Astrocyte of the hippocampus (primary cell): ENCODE measurements at regions not wholly inside any gene's neighbourhood (a gene's known extent, or its start where the extent isn't known, plus 50 kb on each side); places are given as distances from the start of the nearest gene placed in this dataset.

ENCODE experiments used
- DNase-seq: peaks from one replicate; pipeline ENCODE4 v3.0.0; 2011; ENCODE audit warnings: low read depth, low spot score

DNA sequence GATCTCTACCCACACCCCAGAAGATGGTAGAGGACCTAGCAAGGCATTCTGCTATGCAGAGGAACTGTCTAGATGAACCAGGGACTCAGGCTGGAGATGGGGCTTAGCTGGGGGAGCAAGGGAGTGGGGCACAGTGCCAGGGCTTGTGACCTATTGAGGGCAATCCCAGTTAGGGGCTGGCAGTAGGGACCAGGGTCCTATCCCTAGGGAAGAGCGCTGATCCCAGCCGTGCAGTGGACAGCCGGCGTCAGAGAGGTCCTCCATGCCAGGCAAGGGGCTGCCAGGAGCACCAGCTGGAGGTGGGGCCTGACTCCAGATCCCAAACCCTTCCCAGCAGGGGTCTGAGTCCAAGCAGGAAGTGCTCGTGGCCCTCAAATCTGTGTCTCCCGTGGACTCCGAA is 52.7 kb upstream of the NEURL1B start:
- DNase-seq, result no peak

DNA sequence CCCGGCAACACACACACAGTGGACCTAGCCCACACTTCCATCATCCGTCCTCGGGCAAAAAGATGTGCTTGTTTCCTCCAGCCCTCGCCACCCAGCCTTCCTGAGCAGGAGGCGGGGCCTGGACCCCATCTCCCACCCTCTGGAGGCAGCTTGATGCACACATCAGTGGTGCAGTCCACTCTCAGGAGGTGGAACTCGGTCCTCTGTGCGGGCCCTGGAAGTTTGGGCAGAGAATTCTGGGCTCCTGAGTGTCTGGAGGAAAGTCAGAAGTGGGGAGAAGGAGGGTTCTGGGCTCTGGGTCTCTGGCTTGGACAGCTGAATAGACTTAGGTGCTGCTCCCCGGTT is 54.0 kb upstream of the NEURL1B start:
- DNase-seq, result no peak

DNA sequence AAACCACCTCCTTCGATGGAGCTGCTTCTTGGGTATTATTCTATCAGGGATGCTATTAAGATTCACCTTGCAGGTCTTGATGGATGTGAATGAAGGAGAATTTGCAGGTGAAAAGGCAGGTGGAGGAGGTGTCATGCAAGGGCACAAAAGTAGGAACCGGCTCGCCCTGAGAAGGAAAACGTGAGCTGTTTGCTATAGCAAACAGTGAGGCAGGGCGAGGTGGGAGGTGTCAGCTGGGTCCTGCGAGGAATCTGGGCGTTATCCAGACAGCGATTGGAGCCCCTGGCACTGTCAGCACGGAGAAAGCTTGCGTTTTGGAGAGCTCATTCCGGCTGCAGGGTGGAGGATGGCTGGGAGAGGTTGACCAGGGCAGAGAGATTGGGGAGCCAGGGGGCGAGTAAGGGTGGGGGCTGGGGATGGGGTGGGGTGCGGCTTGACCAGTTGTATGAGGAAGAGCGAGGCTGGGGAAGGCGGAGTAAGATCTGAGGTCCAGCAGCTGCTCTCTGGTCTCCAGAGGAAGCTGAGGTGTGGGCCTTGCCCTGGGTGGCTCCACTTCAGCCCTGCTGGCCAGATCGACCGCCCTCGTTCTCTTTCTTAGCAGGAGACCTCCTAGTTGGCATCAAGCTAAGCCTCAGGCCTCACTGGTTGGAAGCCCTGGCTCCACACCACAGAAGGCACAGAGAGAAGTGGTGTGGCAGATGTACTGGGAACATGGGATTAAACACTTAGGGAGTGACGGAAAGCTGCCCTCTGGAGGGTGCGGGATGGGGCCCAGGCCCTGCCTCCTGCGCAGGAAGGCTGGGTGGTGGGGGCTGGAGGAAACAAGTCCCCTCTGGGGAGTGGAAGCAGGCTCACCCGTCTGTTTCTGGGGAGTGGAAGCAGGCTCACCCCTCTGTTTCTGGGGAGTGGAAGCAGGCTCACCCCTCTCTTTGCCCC is 54.7 kb upstream of the NEURL1B start:
- DNase-seq, result no peak

DNA sequence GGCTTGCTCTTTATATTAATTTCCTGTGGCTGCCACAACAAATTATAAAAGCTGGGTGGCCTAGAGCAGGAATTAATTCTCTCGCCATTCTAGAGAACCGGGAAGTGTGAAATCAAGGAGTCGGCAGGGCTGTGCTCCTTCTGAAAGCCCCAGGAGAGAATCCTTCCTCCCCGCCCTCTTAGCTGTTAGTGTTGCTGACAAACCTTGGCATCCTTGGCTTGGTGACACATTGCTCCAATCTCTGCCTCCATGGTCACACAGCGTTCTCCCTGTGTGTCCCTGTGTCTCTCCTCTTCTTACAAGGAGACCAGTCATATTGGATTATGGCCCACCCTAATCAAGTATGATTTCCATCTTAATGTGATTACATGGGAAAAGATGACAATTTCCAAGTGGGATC is 55.9 kb upstream of the NEURL1B start:
- DNase-seq, result no peak

DNA sequence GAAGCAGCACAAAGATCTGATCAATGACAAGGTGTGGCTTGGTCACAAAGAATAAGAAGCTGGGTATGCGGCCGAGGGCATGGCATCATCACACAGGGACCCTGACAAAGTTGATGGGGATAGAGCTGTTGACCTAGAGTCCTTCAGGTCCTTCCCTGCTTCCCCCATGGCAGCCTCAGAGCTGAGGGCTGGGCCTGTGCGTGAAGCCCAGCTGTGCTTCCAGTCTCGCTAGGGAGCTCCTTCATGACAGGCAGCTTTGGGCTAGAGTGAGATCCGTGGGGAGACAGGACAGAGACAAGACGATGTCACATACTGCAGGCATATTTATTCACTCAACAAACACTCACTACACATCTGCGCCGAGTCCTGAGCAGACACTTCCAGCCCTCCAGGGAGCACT is 56.4 kb upstream of the NEURL1B start:
- DNase-seq, result no peak

DNA sequence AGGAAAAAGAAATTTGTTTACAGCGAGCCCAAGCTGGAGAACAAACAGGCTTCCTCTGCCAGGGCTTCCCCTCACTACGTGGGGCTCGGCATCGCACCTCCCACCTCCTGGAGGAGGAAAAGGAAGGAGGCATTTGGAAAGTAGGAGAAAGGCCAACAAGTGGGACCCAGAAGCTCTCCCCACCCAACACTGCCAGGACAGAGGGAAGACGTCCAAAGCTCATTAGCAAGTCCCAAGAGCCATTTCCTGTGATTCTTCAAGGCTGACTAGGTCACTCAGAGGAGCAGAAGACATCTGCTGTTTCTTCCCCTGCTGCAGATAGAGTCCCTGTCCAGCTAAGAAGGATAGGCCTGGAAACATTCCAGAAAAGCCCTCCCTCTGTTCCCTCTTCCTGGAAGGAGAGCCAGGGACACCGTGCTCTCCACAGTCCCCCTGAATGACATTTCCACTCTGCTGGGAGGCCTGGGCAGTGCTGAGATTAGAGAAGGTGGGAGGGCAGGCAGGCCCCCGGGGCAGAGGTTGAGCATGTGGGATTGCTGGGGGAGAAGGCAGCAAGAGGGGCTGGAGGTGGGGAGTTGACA is 57.0 kb upstream of the NEURL1B start:
- no peak for DNase-seq

DNA sequence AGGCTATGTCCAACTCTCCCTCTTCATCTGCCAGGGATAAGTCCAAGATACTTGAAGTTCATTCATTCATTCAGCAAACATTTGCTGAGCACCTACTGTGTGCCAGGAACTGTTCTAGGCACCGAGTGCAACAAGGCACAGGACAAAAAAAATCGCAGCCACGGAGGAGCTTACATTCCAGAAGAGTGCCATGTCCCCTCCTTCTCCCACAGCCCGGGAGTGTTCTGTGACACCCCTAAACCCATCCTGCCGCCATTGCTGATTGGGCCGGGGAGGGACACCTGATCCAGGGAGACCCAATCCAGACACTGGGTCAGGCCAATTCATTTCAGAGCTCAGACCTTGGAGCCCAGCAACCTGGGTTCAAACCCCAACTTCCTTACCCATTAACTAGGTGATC is 58.1 kb upstream of the NEURL1B start:
- no peak for DNase-seq

DNA sequence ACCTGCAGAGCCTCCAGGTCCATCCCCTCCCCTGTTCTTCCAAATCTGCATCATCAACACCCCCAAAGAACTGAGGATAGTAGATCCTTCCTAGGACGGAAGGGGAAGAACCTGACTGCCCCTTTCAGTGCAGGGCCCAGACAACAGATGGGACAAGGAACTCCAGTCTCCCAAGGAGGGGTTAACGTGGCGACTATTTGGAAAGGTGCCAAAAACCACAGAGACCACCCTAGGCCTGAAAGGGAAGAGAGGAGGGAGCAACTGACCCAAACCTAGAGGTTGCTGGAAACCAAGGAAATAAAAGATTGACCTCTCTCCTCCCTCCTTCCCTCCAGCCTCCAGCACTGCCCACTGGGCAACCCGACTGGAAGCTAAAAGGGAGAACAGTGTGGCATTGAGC is 59.7 kb upstream of the NEURL1B start:
- no peak for DNase-seq

DNA sequence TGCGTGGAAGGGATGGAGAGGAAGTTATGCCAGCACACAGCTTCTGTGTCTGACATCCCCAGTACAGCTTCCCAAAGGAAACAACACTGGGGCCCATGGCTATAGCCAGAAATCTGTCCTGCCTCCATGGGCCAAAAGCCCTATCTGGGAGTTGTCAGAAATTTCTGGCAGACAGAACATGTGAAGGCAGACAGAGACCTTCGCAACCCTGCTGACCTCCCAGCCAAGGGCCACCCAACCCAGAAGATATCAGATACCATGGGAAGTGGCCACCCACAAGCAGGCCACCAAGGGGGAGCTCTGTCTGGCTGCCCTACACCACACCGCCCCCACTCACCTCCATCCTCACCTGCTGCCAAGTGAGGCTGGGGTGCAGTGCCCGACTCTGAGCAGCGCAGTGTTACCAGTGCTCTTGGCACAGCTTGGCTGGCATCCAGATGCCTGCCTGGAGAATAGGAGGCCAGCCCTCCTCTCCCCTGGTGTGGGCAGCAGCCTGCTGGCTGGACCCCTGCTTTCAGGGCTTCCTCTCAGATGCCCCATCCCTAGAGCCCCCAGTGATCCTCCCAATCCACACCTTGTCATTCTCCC is 61.6 kb upstream of the NEURL1B start:
- DNase-seq, result no peak

DNA sequence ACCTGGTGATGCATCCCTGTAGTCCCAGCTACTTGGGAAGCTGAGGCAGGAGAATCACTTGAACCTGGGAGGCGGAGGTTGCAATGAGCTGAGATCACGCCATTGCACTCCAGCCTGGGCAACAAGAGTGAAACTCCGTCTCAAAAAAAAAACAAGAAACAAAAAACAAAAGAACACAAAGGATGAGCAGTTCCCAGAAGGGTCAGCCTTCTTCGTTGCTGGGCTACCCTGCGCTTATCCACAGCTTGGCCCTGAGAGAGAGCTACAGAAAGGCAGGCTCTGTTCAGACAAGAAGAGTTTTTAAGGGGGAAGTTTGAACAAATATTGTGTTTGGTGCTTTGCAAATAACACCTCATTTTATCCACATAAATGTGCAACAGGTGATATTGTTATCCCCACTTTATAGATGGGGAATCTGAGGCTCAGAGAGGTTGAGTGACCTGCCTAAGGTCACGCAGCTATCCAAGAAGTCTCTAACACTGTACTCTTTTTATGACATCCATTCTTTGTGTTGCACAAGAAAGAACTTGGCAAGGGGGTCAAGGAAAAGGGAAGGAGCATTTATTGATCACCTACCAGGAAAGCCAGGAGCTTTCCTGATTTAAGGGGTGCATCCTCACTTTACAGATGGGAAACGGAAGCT is 63.7 kb upstream of the NEURL1B start:
- DNase-seq, result no peak

DNA sequence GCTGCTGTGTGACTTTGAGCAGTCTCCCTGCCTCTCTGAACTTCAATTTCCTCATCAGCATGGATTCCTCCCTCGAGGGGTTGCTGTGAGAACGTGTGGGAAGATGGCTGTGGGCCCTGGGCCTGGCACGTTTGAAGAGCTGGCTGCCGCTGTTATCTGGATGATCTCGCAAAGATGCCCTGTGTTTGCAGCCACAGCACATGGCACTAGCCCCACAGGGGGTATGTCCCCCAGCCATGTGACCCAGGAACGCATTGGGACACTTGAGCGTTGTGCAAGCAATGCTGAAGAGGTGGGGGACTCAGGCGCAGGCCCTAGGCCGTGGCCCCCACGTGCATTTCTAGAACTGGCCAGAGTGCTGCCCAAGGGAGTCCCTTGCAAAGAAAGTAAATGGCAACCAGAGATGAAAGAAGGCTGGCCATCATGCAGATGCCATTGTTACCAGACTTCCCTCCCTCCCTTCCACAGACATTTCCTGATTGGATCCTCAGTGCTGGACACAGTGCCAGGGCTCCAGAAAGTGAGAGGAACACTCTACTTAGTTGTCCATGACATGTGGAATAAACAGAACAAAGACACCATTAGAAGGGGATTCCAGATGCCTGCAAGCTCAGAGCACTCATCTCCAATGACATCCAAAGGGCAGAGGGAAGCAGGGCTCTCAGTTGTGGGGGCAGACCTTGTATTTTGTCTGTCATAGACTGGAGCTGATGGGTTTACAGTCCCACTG is 65.1 kb upstream of the NEURL1B start:
- DNase-seq, result no peak

DNA sequence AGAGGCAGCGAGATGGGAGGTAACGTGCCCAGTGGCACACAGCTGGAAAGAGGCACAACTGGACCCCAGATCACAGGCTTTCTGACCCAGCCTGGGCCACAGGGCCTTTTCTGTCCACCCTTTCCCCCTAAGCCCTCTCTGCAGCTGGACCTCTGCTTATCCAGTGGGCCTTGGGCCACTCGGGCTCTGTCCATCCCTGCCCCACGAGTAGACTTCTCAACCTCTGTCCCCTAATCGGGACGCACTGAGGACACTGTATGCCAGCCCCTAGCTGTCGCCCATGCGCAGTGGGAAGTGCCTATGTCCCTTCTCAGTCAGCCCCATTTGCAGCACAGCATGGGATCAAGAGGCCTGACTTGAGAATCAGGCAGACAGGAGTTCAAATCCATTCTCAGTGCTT is 65.6 kb upstream of the NEURL1B start:
- no peak for DNase-seq

DNA sequence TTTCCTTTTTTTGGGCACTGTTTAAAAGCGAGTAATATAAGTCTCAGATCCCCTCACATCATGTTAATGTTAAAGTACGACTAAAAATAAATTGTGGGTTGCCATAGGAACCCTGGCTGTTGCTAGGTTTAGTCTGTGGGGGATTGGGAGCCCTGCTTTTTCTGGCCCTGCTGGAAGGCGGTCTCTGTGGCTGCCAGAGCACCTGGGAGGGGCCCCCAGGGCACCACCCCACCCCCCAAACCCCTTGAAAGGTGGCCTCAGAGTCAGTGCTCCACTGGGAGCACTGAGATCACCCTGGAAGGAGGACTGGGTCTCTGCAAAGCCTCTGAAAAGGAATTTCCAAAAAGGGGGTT is 66.2 kb upstream of the NEURL1B start:
- DNase-seq, result no peak

DNA sequence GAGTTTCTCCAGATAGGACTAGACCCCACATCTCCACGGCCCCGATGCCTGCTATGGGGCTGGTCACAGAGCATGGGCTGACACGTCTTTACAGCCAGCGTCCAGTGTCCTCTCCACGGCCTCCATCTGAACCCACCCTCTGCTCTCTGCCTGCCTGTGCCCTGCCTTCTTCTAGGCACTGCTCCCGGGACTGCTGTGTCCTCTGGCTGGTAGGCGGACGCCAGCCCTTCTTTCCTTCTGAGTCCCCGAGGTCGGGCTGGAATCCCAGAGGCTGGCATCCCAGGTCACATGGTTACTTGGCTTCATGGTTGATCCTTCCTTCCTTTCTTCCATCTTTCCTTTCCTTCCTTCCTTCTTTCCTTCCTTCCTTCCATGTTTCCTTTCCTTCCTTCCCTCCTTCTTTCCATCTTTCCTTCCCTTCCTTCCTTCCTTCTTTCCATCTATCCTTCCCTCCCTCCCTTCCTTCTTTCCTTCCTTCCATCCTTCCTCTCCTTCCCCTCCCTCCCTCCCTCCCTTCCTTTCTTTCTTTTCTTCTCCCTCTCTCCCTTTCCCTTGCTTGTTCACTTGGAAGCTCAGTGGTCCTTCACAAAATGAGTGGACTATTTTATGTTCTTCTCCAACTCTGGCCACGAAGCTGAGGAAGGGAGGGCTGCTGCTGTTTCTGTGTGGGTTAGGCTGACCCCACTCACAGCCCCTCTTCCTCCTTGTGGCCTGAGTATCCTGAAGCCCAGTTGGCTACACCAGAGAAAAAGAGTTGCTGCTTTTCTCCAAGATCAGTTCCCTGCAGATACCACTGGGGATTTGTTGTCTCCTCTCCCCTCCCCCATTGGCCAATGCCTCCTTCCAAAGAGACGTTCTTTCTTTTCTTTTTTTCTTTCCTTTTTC is 66.8 kb upstream of the NEURL1B start:
- no peak for DNase-seq

DNA sequence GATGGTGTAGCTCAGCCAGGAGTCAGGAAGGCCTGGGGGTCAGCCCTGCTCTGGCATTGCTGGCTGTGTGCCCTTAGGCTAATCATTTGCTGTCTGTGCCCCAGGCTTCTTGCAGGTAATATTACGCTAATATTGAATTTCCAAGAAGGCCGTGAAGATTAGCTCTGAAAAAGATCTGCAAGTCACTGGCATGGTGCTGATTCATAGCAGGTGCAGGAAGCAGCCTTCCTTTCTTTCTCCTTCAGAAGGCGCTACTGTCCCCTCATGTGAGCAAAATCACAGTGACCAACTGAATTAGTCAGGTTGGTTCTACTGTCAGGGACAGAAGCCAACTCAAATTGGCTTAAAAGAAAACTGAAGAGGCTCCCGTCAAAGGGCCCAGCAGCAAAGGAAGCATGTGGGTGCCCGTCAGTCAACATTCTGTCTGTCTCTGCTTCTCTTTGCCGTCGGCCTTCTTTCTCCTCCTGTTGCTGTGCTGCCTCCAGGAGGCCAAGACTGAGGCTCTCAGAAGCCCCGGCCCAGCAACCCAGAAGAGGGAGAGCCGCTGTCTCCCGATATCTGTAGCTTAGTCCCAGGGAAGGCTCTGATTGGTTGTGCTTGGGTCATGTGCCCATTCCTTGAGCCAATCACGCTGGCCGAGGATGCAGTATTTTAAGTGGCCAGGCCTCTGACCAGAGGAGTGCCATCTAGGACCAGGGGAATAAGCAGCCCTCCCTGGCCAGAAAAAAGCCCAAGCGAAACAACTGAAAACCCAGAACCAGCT is 67.8 kb upstream of the NEURL1B start:
- no peak for DNase-seq

DNA sequence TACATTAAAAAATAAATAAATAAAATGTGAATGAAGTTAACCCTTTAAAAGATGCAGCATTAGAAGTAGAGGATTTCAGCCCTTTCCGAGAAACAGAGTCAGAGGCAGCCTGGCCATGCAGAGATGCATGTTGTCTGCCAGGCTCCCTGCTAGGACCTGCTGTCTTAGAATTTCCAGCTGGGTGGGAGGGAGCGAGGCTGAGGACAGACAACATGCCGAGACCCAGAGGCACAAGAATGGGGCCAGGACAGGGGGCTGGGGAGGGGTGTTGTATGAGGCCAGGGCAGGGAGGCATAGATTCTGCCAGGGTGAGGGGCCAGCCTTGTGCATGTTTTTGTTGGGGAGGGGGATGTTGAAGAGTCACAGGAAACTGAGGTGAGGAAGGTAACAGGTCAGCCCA is 68.6 kb upstream of the NEURL1B start:
- no peak for DNase-seq

DNA sequence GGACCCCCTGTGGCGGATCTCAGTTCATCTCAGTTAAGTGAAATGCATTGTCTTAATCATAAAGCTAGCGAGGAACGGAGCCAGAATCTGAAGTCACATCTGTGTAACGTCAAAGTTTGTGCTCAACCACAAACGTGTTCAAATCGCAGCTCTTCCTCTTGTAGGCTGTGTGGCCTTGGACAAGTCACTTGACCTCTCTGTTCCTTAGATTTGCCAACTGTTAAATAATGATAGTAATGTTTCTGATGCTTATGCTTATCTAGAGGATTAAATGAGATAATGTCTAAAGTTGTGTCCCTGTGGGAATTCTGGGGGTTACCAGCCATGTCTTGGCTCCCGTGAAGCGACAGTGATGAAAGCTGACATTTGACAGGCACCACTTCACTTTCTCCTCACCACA is 69.2 kb upstream of the NEURL1B start:
- no peak for DNase-seq

DNA sequence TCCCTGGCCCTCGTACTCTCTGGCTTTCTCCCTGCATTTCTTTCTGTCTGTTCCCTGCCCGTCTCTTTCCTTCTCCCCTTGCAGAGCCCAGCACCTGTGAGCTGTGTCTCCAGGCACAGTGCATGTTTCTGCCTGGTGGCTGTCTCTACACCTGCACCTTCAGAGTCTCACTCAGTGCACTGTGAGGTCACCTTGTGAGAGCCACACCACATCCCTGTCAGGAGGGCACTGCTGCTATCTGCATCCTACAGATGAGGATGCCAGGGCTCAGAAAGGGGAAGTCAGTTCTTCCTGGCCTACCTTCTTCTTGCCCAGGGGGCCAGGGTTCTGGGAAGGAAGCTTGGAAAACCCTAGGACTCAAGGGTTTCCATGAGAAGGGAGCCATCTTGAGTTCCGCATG is 69.7 kb upstream of the NEURL1B start:
- no peak for DNase-seq

DNA sequence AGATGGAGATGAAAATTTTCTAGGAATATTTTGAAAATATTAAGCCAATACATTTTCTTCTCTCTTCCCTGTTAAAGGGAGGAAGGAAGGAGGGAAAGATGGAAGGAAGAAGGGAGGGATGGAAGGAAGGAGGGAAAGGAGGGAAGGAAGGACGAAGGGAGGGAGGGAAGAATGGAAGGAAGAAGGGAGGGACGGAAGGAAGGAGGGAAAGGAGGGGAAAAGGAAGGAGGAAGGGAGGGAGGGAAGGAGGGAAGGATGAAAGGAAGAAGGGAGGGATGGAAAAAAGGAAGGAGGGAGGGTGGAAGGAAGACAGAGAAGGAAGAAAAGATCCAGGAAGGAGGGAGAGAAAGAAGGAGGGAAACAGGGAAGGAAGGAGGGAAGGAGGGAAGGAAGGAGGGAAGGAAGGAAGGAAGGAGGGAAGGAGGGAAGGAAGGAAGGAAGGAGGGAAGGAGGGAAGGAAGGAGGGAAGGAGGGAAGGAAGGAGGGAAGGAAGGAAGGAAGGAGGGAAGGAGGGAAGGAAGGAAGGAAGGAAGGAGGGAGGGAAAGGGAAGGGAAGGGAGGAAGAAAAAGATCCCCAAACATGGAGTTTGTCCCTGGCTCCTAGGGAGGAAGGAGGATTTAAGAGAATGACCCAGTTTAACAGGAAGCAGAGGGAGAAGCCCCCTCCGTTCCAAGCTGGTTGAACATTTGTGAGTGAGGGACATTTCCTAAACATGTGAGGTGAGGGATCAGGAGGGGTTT is 70.3 kb upstream of the NEURL1B start:
- no peak for DNase-seq
